MCF 10A (cell line): ENCODE measurements at regions not wholly inside any gene's neighbourhood (a gene's known extent, or its start where the extent isn't known, plus 50 kb on each side); places are given as distances from the start of the nearest gene placed in this dataset.

Source experiments
- BruUV-seq: library from RNA; stranded (reverse); fragments of 400-500 nt; replicated peaks from 2 replicates; lab custom pipeline; 2021; lab: Mats Ljungman, UMichigan
- CTCF ChIA-PET: fragments of 300-600 bp; sonication (Branson Sonifier 250); formaldehyde crosslinking; extraction: SDS; loops from one replicate; lab custom pipeline; 2021; ENCODE audit warnings: antibody characterized with exemption, inconsistent platforms; lab: Yijun Ruan, JAX
- POLR2A ChIA-PET: fragments of 300-600, 350-650 bp; sonication (Branson Sonifier 250); formaldehyde crosslinking; extraction: SDS; loops from one replicate; lab custom pipeline; 2020; ENCODE audit warnings: antibody characterized with exemption, inconsistent platforms; lab: Yijun Ruan, JAX
- DNase-seq: peaks from one replicate; pipeline ENCODE4 v3.0.0-alpha.2; 2018; ENCODE audit not compliant: unreplicated experiment
- H3K27ac Mint-ChIP-seq: one replicate; pipeline ENCODE4 v1.8.0; 2022; ENCODE audit warnings: mild to moderate bottlenecking, low read depth, mixed read lengths; ENCODE audit not compliant: unreplicated experiment
- H3K27me3 Mint-ChIP-seq: one replicate; pipeline ENCODE4 v1.8.0; 2022; ENCODE audit warnings: mixed read lengths; ENCODE audit not compliant: insufficient read depth, unreplicated experiment
- H3K36me3 Mint-ChIP-seq: one replicate; pipeline ENCODE4 v1.8.0; 2022; ENCODE audit warnings: mild to moderate bottlenecking, moderate library complexity, mixed read lengths; ENCODE audit not compliant: insufficient read depth, unreplicated experiment
- H3K4me1 Mint-ChIP-seq: one replicate; pipeline ENCODE4 v1.8.0; 2022; ENCODE audit warnings: mixed read lengths; ENCODE audit not compliant: insufficient read depth, unreplicated experiment
- H3K4me3 Mint-ChIP-seq: one replicate; pipeline ENCODE4 v1.8.0; 2022; ENCODE audit warnings: mild to moderate bottlenecking, moderate library complexity, mixed read lengths; ENCODE audit not compliant: unreplicated experiment
- H3K9me3 Mint-ChIP-seq: one replicate; pipeline ENCODE4 v1.8.0; 2022; ENCODE audit warnings: mixed read lengths; ENCODE audit not compliant: unreplicated experiment
- intact Hi-C: fragments of 100-400 bp; cut with micrococcal nuclease; formaldehyde crosslinking; loops from 2 replicates; pipeline ENCODE4 v1.14.1; 2022
- TF ChIP-seq, protein P1 (sequence below): fragments of 200-600 bp; IDR thresholded peaks from one replicate; pipeline ENCODE4 v1.8.0; 2022; ENCODE audit warnings: antibody characterized with exemption, mild to moderate bottlenecking; ENCODE audit not compliant: unreplicated experiment

DNA sequence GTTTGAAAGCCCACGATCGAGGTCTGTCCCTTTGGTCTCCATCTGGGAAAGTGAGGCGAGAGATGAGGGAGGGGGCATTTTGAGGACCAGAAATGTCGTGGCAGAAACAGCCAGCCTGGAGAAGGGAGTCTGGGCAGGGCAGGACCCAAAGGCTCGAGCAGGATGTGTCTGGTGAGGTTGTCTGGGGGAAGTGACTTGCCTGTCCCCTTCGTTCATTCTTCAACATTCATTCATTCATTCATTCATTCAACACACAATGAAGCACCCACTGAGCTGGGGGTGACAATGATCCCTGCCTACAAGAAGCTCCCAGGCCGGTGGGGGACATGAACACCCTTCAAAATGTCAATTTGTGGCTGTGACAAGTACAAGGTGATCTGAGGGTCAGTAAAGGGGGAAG lies 80.5 kb downstream of the CEBPB start:
- CTCF ChIA-PET = interaction anchor here (0.6 kb wide), 1 partner anchor 49 kb away, joined by 3 read pairs; no protein-coding TSS in a partner anchor
- POLR2A ChIA-PET = no interaction called here
- DNase-seq = no peak
- no peak overlapping the region for H3K4me3 Mint-ChIP-seq
- no peaks in the 10 kb centered on the region for H3K27me3 Mint-ChIP-seq
- TF ChIP-seq, protein P1, sequence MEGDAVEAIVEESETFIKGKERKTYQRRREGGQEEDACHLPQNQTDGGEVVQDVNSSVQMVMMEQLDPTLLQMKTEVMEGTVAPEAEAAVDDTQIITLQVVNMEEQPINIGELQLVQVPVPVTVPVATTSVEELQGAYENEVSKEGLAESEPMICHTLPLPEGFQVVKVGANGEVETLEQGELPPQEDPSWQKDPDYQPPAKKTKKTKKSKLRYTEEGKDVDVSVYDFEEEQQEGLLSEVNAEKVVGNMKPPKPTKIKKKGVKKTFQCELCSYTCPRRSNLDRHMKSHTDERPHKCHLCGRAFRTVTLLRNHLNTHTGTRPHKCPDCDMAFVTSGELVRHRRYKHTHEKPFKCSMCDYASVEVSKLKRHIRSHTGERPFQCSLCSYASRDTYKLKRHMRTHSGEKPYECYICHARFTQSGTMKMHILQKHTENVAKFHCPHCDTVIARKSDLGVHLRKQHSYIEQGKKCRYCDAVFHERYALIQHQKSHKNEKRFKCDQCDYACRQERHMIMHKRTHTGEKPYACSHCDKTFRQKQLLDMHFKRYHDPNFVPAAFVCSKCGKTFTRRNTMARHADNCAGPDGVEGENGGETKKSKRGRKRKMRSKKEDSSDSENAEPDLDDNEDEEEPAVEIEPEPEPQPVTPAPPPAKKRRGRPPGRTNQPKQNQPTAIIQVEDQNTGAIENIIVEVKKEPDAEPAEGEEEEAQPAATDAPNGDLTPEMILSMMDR = no peak
- H3K36me3 Mint-ChIP-seq = no peaks in the 10 kb centered on the region
- no TSS peak for BruUV-seq
- intact Hi-C loops = no loop called here
- no peak overlapping the region for H3K27ac Mint-ChIP-seq
- H3K9me3 Mint-ChIP-seq = no peaks in the 10 kb centered on the region
- H3K4me1 Mint-ChIP-seq = peaks cover 16% of the 10 kb centered on the region

DNA sequence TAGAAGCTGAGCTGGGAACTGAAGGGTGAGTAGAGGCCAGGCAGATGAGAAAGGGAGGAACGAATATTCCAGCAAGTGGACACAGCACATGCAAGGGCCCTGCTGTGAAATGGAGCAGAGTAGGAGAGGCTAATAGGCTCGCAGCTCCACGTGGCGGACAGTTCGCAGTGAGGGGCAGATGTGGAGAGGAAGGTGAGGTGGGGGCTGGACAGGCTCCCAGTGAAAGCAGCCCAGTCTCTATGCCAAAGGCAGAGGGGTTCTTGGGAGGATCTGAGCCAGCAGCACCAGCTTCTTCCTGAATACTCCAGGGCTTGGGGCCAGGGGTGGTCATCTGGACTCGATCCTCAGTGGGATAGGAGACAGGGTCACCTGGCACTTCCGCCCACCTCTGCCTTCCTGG lies 81.0 kb downstream of the CEBPB start:
- H3K9me3 Mint-ChIP-seq = no peaks in the 10 kb centered on the region
- no TSS peak for BruUV-seq
- DNase-seq = no peak
- TF ChIP-seq, protein P1 = no peak
- no peak overlapping the region for H3K27ac Mint-ChIP-seq
- H3K4me1 Mint-ChIP-seq = peaks cover 15% of the 10 kb centered on the region
- no peak overlapping the region for H3K4me3 Mint-ChIP-seq
- intact Hi-C loops = no loop called here
- H3K36me3 Mint-ChIP-seq = no peaks in the 10 kb centered on the region
- H3K27me3 Mint-ChIP-seq = no peaks in the 10 kb centered on the region
- CTCF ChIA-PET = no interaction called here
- POLR2A ChIA-PET = no interaction called here

DNA sequence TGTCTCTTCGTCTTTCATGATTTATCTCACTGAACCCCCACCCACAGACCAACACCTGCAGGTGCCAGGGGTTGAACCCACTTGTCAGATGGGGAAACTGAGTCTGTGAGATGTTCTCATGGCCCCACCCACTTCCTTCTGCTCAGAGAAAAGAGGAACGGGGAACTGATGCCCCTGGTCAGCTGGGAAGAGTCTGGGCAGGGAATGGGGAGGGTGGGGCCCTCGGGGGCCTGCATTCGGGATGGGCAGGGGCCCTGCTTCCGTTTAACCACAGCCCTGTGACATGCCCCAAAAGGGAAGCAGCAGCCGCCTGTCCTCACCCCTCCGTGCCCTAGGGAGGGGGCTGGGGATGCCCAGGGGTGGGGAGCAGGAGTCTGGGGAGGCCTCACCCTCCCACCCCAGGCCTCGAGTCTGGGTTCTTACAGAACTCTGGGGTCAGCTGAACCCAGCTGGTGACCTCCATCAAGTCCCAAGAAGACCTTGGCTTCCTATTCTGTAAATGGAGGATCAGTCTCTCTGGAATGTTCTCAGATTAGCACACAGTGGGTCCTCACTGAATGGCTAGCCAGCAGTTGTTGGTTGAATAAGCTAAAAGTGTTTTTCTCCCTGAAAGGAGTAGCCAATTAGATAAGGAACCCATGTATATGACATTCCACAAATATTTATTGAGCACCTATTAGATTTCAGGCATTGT lies 81.5 kb downstream of the CEBPB start:
- CTCF ChIA-PET = interaction anchor here (0.7 to 1.1 kb wide), 3 partner anchors 32 to 84 kb away, joined by 3 to 4 read pairs (median 3); no protein-coding TSS in a partner anchor
- POLR2A ChIA-PET = no interaction called here

DNA sequence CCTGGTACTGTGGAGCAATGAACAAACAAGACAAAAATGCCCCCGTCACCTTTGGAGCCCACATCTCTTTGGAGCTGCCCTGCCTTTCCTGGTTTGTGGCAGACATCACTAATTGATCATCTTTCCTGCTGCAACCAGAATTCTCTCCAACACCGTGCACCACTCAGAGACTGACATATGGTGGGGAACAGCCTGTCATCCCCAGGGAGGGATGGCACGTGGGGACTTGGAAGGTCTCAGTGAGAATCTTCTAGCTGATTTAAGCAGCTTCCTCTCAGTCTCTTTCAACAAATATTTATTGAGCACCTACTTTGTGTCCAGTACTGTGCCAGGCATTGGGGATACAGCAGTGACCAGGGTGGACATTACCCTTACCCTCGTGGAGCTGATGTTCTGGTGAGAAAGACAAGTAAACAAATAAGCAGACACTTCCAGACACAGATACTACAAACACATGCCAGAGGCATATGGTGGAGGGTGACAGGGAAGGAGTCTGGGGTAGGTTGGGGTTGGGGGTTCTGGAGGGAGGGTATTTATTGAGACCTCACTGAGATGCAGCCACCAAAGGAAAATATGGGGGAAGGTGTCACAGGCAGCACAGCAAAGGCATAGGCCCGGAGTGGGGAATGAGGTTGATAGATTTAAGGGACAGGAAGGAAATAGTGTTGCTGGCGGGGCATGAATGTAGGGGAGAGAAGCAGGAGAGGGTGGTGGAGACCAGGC lies 82.3 kb downstream of the CEBPB start:
- H3K4me1 Mint-ChIP-seq = peaks cover 3% of the 10 kb centered on the region
- no peak overlapping the region for H3K4me3 Mint-ChIP-seq
- intact Hi-C loops = no loop called here
- TF ChIP-seq, protein P1 = no peak
- H3K27me3 Mint-ChIP-seq = no peaks in the 10 kb centered on the region
- BruUV-seq = no TSS peak
- POLR2A ChIA-PET = interaction anchor here (0.6 kb wide), 1 partner anchor 71 kb away, joined by 3 read pairs; no protein-coding TSS in a partner anchor
- no peaks in the 10 kb centered on the region for H3K36me3 Mint-ChIP-seq
- H3K9me3 Mint-ChIP-seq = no peaks in the 10 kb centered on the region
- CTCF ChIA-PET = interaction anchor here (0.7 to 1.1 kb wide), 3 partner anchors 31 to 85 kb away, joined by 3 to 4 read pairs (median 3); no protein-coding TSS in a partner anchor
- DNase-seq = no peak
- no peak overlapping the region for H3K27ac Mint-ChIP-seq

More for the DNA sequence above, 81.5 kb downstream of the CEBPB start:
- TF ChIP-seq, protein P1 = no peak
- intact Hi-C loops = no loop called here
- Mint-ChIP-seq H3K36me3 (no peaks in the 10 kb centered on the region), H3K9me3 (no peaks in the 10 kb centered on the region), H3K27me3 (no peaks in the 10 kb centered on the region), H3K4me3 (no peak overlapping the region), H3K4me1 (peaks cover 9% of the 10 kb centered on the region), H3K27ac (no peak overlapping the region)
- BruUV-seq = no TSS peak
- no peak for DNase-seq
